Gastrocnemius medialis (tissue), 4 donors: ENCODE measurements at regions not wholly inside any gene's neighbourhood (a gene's known extent, or its start where the extent isn't known, plus 50 kb on each side); places are given as distances from the start of the nearest gene placed in this dataset.

Experiments used
- ATAC-seq, 2 donors: fragments of 150-250 bp; one replicate each; pipeline ENCODE4 v1.9.1; 2016
- DNase-seq, 2 donors: peaks; one replicate each; pipeline ENCODE4 v3.0.0-alpha.2; 2019
- H3K27ac ChIP-seq, 4 donors: fragments of 200-600 bp; sonication (generic); 1 replicate in 1 of 4; 2 replicates in 3 of 4; pipeline ENCODE4 v1.5.1; 2016 to 2018; ENCODE audit warnings: mild to moderate bottlenecking in 2 of 4, moderate library complexity in 1 of 4
- H3K27me3 ChIP-seq, 3 donors: fragments of 200-600 bp; sonication (generic) in 2 of 3; 1 replicate in 1 of 3; 2 replicates in 2 of 3; pipeline versions ENCODE4 v1.5.1 to v1.6.0; 2016 to 2019; ENCODE audit warnings: mild to moderate bottlenecking in 1 of 3, moderate library complexity in 1 of 3
- H3K36me3 ChIP-seq, 2 donors: fragments of 200-600 bp; sonication (generic) in 1 of 2; one replicate each; pipeline ENCODE4 v1.5.1; 2017 to 2018
- H3K4me1 ChIP-seq, 2 donors: fragments of 200-600 bp; sonication (generic) in 1 of 2; one replicate each; pipeline ENCODE4 v1.5.1; 2016 to 2017; ENCODE audit warnings: mild to moderate bottlenecking in 2 of 2
- H3K4me3 ChIP-seq, 4 donors: fragments of 200-600 bp; sonication (generic) in 3 of 4; 1 replicate in 1 of 4; 2 replicates in 3 of 4; pipeline ENCODE4 v1.5.1; 2016 to 2019; ENCODE audit warnings: mild to moderate bottlenecking in 2 of 4
- H3K9me3 ChIP-seq, 3 donors: fragments of 200-600 bp; sonication (generic) in 2 of 3; 1 replicate in 1 of 3; 2 replicates in 2 of 3; pipeline ENCODE4 v1.5.1; 2016 to 2019
- POLR2A ChIP-seq, 2 donors: fragments of 450-650 bp; IDR thresholded peaks; one replicate each; pipeline ENCODE4 v1.6.1; 2017; ENCODE audit warnings: antibody characterized with exemption in 2 of 2, mild to moderate bottlenecking in 2 of 2, moderate library complexity in 2 of 2
- in situ Hi-C, 4 donors: fragments of 200-750 bp; cut with MboI; loops; one replicate each; pipeline versions ENCODE4 v1.15.0 to v1.8.0; 2017; ENCODE audit warnings: low sequenced_read_pairs in 4 of 4
- intact Hi-C: fragments of 100-400 bp; cut with DNase I; formaldehyde crosslinking; loops from one replicate; pipeline ENCODE4 v1.15.1; 2023; ENCODE audit warnings: low total_unique reads
- TF ChIP-seq, protein P1 (sequence below), 5 experiments: fragments of 450-650 bp in 3 of 5; fragments of 200-600 bp in 2 of 5; sonication (generic) in 2 of 5; IDR thresholded peaks in 4 of 5; conservative IDR thresholded peaks in 1 of 5; 1 replicate in 4 of 5; 2 replicates in 1 of 5; pipeline ENCODE4 v1.5.1; 2016 to 2019; ENCODE audit warnings: antibody characterized with exemption in 5 of 5, mild to moderate bottlenecking in 3 of 5, moderate library complexity in 3 of 5

DNA sequence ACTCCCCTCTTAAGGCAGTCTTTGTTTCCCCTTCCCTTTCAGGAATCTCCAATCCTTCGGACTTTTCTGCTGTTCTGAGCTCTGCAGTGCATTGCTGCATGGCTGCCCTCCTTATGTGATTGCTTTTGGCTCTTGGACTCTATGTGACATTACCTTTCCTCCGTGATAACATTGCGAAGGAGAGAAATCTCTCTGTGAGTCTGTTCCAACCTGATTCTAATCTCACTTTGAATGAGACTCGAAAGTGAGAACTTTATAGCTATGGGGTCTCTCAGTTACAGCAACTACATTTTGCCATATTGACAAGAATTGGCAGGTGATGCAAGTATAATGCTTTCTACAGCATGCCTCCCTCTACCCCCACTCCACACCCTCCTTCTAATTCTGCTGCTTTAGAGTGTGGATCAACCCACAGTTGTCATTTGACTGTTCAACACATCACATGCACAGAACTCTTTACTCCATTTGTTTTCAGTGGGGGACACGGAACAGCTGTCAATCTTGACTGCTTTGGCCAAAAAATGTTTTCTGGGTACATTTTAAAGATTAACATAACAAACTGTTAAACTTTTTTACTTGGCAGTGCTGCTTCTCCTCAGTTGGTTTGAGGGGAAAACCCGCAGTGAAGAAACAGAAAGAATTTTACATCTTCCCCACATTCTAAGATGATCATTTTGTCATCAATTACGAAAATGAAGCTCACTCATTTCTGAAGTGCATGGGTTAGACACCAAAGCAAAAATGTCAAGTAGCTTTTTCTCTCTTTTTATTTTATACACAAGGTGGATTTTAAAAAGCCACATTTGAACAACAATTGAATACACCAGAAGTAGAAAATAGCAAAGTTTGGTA is 125.5 kb upstream of the RMST start:
- no peaks in the 10 kb centered on the region for H3K36me3 ChIP-seq
- DNase-seq (no peak), ATAC-seq (no peak)
- in situ Hi-C loops, result no loop called here
- intact Hi-C loops, result no loop called here
- H3K27me3 ChIP-seq, result no peaks in the 10 kb centered on the region
- no peaks in the 10 kb centered on the region for H3K4me1 ChIP-seq
- TF ChIP-seq, protein P1, sequence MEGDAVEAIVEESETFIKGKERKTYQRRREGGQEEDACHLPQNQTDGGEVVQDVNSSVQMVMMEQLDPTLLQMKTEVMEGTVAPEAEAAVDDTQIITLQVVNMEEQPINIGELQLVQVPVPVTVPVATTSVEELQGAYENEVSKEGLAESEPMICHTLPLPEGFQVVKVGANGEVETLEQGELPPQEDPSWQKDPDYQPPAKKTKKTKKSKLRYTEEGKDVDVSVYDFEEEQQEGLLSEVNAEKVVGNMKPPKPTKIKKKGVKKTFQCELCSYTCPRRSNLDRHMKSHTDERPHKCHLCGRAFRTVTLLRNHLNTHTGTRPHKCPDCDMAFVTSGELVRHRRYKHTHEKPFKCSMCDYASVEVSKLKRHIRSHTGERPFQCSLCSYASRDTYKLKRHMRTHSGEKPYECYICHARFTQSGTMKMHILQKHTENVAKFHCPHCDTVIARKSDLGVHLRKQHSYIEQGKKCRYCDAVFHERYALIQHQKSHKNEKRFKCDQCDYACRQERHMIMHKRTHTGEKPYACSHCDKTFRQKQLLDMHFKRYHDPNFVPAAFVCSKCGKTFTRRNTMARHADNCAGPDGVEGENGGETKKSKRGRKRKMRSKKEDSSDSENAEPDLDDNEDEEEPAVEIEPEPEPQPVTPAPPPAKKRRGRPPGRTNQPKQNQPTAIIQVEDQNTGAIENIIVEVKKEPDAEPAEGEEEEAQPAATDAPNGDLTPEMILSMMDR (IDR thresholded peaks at IDR 0.05 in 4 of 5, conservative IDR thresholded peaks at IDR 0.05 in 1 of 5), result no peak
- TF ChIP-seq POLR2A (IDR thresholded peaks at IDR 0.05), result no peak
- H3K4me3 ChIP-seq, result no peak overlapping the region
- H3K9me3 ChIP-seq, result no peaks in the 10 kb centered on the region
- no peak overlapping the region for H3K27ac ChIP-seq

DNA sequence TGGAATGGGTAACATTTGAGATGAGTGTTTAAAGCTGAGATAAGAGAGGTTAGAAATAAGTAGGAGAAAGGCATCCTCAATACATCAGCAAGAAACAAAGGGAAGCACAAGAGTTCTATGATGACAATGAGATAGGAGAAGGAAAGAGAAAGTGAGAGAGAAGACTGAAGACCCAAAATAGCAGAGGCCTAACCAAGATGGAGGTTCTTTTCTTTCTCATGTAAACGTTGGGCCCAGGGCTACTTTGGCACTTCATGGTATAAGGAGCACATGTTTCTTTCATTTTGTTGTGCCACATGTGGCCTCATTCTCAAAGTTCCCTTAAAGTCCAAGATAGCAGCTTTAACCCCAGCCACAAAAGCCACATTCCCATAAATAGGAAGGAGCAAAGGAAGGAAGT is 120.5 kb upstream of the RMST start:
- ATAC-seq (no peak), DNase-seq (no peak)
- Histone ChIP-seq H3K4me3 (no peak overlapping the region), H3K27me3 (no peaks in the 10 kb centered on the region), H3K27ac (no peak overlapping the region), H3K36me3 (no peaks in the 10 kb centered on the region), H3K4me1 (no peaks in the 10 kb centered on the region), H3K9me3 (no peaks in the 10 kb centered on the region)
- in situ Hi-C loops, result no loop called here
- intact Hi-C loops, result no loop called here
- TF ChIP-seq POLR2A (IDR thresholded peaks at IDR 0.05), result no peak
- TF ChIP-seq, protein P1 (IDR thresholded peaks at IDR 0.05 in 4 of 5, conservative IDR thresholded peaks at IDR 0.05 in 1 of 5), result no peak

DNA sequence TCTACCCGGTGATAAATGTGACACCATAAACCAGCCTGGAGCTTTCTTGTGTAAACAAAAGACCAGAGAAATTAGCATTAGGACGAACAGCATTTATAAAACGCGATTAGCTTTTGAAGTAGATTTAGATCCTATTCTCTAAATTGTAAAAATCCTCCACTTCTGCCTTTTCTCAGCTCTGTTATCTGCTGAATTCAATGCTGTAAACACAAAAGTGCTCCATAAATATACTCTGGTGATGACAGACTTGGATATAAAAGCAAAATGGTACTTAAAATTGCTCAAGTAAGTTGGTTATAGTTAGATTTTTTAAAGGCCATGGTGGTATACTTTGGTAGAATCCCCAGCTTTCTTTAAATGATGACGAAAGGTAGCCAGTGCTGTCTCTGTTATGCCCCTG is 114.6 kb upstream of the RMST start:
- no peak overlapping the region for H3K27ac ChIP-seq
- in situ Hi-C loops, result no loop called here
- TF ChIP-seq POLR2A (IDR thresholded peaks at IDR 0.05), result no peak
- TF ChIP-seq, protein P1 (IDR thresholded peaks at IDR 0.05 in 4 of 5, conservative IDR thresholded peaks at IDR 0.05 in 1 of 5), result no peak

DNA sequence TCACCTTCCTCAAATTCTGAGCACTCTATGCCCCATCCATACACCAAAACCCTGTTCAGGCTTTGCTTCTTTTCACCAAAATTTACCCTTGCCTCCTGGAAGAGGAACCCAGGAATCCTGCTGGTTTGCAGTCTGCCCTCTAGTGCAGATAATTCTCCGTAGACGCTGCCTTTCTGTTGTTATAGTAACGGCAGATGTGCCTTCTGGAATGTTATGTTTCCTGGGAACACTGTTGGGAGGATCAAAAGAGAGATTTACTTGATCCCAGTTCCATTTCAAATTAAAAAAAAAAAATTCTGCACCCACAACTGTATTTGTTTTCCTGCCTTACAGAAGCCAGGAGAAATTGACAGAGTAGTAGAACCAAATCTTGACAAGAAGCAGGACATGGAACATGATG is 104.2 kb upstream of the RMST start:
- intact Hi-C loops (no loop called here), in situ Hi-C loops (no loop called here)
- Histone ChIP-seq H3K27me3 (no peaks in the 10 kb centered on the region), H3K4me3 (no peak overlapping the region), H3K36me3 (no peaks in the 10 kb centered on the region), H3K9me3 (no peaks in the 10 kb centered on the region), H3K4me1 (no peaks in the 10 kb centered on the region), H3K27ac (no peak overlapping the region)
- TF ChIP-seq, protein P1 (IDR thresholded peaks at IDR 0.05 in 4 of 5, conservative IDR thresholded peaks at IDR 0.05 in 1 of 5), result no peak
- TF ChIP-seq POLR2A (IDR thresholded peaks at IDR 0.05), result no peak
- DNase-seq (no peak), ATAC-seq (no peak)

More for the DNA sequence above, 114.6 kb upstream of the RMST start:
- Histone ChIP-seq H3K9me3 (no peaks in the 10 kb centered on the region), H3K27me3 (no peaks in the 10 kb centered on the region), H3K4me1 (no peaks in the 10 kb centered on the region), H3K36me3 (no peaks in the 10 kb centered on the region), H3K4me3 (no peak overlapping the region)
- ATAC-seq (no peak), DNase-seq (no peak)
- intact Hi-C loops, result no loop called here
